Upper lobe of right lung (tissue), 1 donor: ENCODE measurements at regions not wholly inside any gene's neighbourhood (a gene's known extent, or its start where the extent isn't known, plus 50 kb on each side); places are given as distances from the start of the nearest gene placed in this dataset.
"Not testable (repeated sequence)": the region's sequence is repeated elsewhere in the genome, so short reads cannot be mapped to it uniquely, and the experiment has no call there.

Source experiments
- ATAC-seq: fragments of 200-7000 bp; cut with Tn5 transposase; one replicate; pipeline ENCODE4 v1.9.1; 2020; ENCODE audit warnings: mild to moderate bottlenecking, moderate library complexity
- DNase-seq: peaks from one replicate; pipeline ENCODE4 v3.0.0-alpha.2; 2020
- H3K27ac ChIP-seq: fragments of 200-600 bp; one replicate; pipeline ENCODE4 v1.8.0; 2022
- H3K27me3 ChIP-seq: fragments of 200-600 bp; one replicate; pipeline ENCODE4 v1.8.0; 2022; ENCODE audit warnings: mild to moderate bottlenecking
- H3K36me3 ChIP-seq: fragments of 200-600 bp; one replicate; pipeline ENCODE4 v1.8.0; 2022
- H3K4me1 ChIP-seq: fragments of 200-600 bp; one replicate; pipeline ENCODE4 v1.8.0; 2022
- H3K4me3 ChIP-seq: fragments of 200-600 bp; one replicate; pipeline ENCODE4 v1.8.0; 2022; ENCODE audit warnings: mild to moderate bottlenecking
- H3K9me3 ChIP-seq: fragments of 200-600 bp; one replicate; pipeline ENCODE4 v1.8.0; 2022
- CTCF ChIP-seq: fragments of 200-600 bp; IDR thresholded peaks from one replicate; pipeline ENCODE4 v1.8.0; 2022; ENCODE audit warnings: antibody characterized with exemption
- intact Hi-C: fragments of 100-400 bp; cut with DNase I; formaldehyde crosslinking; loops from one replicate; pipeline ENCODE4 v1.11.0; 2022
- donor health status: DM: no; HTN: yes; CAD: no; lungs with severe emphysema.

- H3K27me3 ChIP-seq, result no peaks in the 10 kb centered on the region
- H3K27ac ChIP-seq, result no peak overlapping the region
- H3K4me3 ChIP-seq, result no peak overlapping the region
- H3K4me1 ChIP-seq, result no peaks in the 10 kb centered on the region
- ATAC-seq, result no peak
- intact Hi-C loops, result no loop called here
- H3K9me3 ChIP-seq, result no peaks in the 10 kb centered on the region
- no peak for TF ChIP-seq CTCF
- DNase-seq, result no peak
- no peaks in the 10 kb centered on the region for H3K36me3 ChIP-seq
Observed at GRCh38 chr2:47695800-47696477, 87.0 kb upstream of the MSH6 start.

- intact Hi-C loops, ATAC-seq, H3K36me3 ChIP-seq, H3K27me3 ChIP-seq, H3K9me3 ChIP-seq, H3K4me3 ChIP-seq, H3K27ac ChIP-seq, H3K4me1 ChIP-seq, DNase-seq: not testable (repeated sequence)
Observed at GRCh38 chr2:47694451-47694850, 88.5 kb upstream of the MSH6 start.

GRCh38 chr2:47690706-47691325 is 92.1 kb upstream of the MSH6 start:
- ATAC-seq, H3K27me3 ChIP-seq, H3K9me3 ChIP-seq, H3K4me1 ChIP-seq, H3K27ac ChIP-seq, H3K4me3 ChIP-seq, DNase-seq, H3K36me3 ChIP-seq, intact Hi-C loops: not testable (repeated sequence)

- DNase-seq (no peak), ATAC-seq (no peak)
- no peaks in the 10 kb centered on the region for H3K36me3 ChIP-seq
- no peak for TF ChIP-seq CTCF
- no peak overlapping the region for H3K4me3 ChIP-seq
- no peaks in the 10 kb centered on the region for H3K27me3 ChIP-seq
- intact Hi-C loops, result no loop called here
- H3K4me1 ChIP-seq, result no peaks in the 10 kb centered on the region
- H3K27ac ChIP-seq, result no peak overlapping the region
- no peaks in the 10 kb centered on the region for H3K9me3 ChIP-seq
Observed at GRCh38 chr2:47690132-47690531, 92.8 kb upstream of the MSH6 start.

- H3K4me3 ChIP-seq, H3K27ac ChIP-seq, H3K36me3 ChIP-seq, ATAC-seq, DNase-seq, H3K4me1 ChIP-seq, intact Hi-C loops, H3K9me3 ChIP-seq, H3K27me3 ChIP-seq: not testable (repeated sequence)
Observed at GRCh38 chr2:47689118-47689517, 93.8 kb upstream of the MSH6 start.

GRCh38 chr2:47688561-47688960 is 94.4 kb upstream of the MSH6 start:
- no peaks in the 10 kb centered on the region for H3K9me3 ChIP-seq
- no peaks in the 10 kb centered on the region for H3K36me3 ChIP-seq
- no peaks in the 10 kb centered on the region for H3K4me1 ChIP-seq
- no peak overlapping the region for H3K4me3 ChIP-seq
- no peaks in the 10 kb centered on the region for H3K27me3 ChIP-seq
- no peak for ATAC-seq
- intact Hi-C loops, result no loop called here
- no peak overlapping the region for H3K27ac ChIP-seq
- TF ChIP-seq CTCF, result no peak
- DNase-seq, result no peak

GRCh38 chr2:47687856-47688255 is 95.1 kb upstream of the MSH6 start:
- no peak for ATAC-seq
- intact Hi-C loops, result no loop called here

More at GRCh38 chr2:47687856-47688255, 95.1 kb upstream of the MSH6 start:
- no peak for TF ChIP-seq CTCF
- Histone ChIP-seq H3K4me3 (no peak overlapping the region), H3K36me3 (no peaks in the 10 kb centered on the region), H3K27ac (no peak overlapping the region), H3K27me3 (no peaks in the 10 kb centered on the region), H3K4me1 (no peaks in the 10 kb centered on the region), H3K9me3 (no peaks in the 10 kb centered on the region)
- no peak for DNase-seq
